Suprapubic skin (tissue), 4 donors: ENCODE measurements at regions not wholly inside any gene's neighbourhood (a gene's known extent, or its start where the extent isn't known, plus 50 kb on each side); places are given as distances from the start of the nearest gene placed in this dataset.
"Not testable (repeated sequence)": the region's sequence is repeated elsewhere in the genome, so short reads cannot be mapped to it uniquely, and the experiment has no call there.

ENCODE experiments used
- DNase-seq, 2 donors: peaks; one replicate each; pipeline ENCODE4 v3.0.0-alpha.2; 2019; ENCODE audit warnings: low spot score in 2 of 2
- H3K27ac ChIP-seq: fragments of 200-600 bp; sonication (generic); one replicate; pipeline ENCODE4 v1.5.1; 2019
- H3K27me3 ChIP-seq: fragments of 200-600 bp; sonication (generic); one replicate; pipeline ENCODE4 v1.5.1; 2019
- H3K36me3 ChIP-seq: fragments of 200-600 bp; sonication (generic); one replicate; pipeline ENCODE4 v1.5.1; 2019
- H3K4me1 ChIP-seq: fragments of 200-600 bp; sonication (generic); one replicate; pipeline ENCODE4 v1.5.1; 2019
- H3K4me3 ChIP-seq: fragments of 200-600 bp; sonication (generic); one replicate; pipeline ENCODE4 v1.5.1; 2019; ENCODE audit warnings: mild to moderate bottlenecking
- H3K9me3 ChIP-seq: fragments of 200-600 bp; sonication (generic); one replicate; pipeline ENCODE4 v1.5.1; 2019
- EP300 ChIP-seq: sonication (generic); formaldehyde crosslinking; IDR thresholded peaks from one replicate; pipeline ENCODE4 v1.6.1; 2017; ENCODE audit warnings: antibody characterized with exemption
- POLR2A ChIP-seq, 2 donors: fragments of 450-650 bp; IDR thresholded peaks; one replicate each; pipeline ENCODE4 v1.6.1; 2017; ENCODE audit warnings: antibody characterized with exemption in 2 of 2, mild to moderate bottlenecking in 2 of 2, moderate library complexity in 2 of 2
- POLR2AphosphoS5 ChIP-seq, 3 donors: sonication (generic); formaldehyde crosslinking; IDR thresholded peaks; one replicate each; pipeline ENCODE4 v1.6.1; 2017; ENCODE audit warnings: antibody characterized with exemption in 3 of 3
- WGBS: methylation state at CpG from one replicate; pipeline ENCODE4 v1.1.5; 2018; 5-methylcytosine and 5-hydroxymethylcytosine counted together
- TF ChIP-seq, protein P1 (sequence below), 2 donors: fragments of 200-600 bp in 1 of 2; fragments of 450-650 bp in 1 of 2; sonication (generic) in 1 of 2; IDR thresholded peaks; one replicate each; pipeline ENCODE4 v1.5.1; 2016 to 2019; ENCODE audit warnings: antibody characterized with exemption in 2 of 2, mild to moderate bottlenecking in 1 of 2, moderate library complexity in 1 of 2

DNA sequence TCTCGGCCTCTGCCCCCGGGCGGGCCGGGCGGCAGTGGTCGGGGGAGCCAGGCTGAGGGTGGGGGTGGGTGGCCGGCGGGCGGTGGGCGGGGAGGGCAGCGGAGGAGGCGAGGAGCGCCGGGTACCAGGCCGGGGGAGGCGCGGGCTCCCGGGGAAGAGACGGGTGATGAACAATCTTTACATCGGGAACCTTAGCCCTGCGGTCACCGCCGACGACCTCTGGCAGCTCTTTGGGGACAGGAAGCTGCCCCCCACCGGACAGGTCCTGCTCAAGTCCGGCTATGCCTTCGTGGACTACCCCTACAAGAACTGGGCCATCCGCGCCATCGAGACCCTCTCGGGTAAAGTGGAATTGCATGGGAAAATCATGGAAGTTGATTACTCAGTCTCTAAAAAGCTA is 112.5 kb downstream of the NBPF12 start:
- H3K36me3 ChIP-seq = no peaks in the 10 kb centered on the region
- no peak for TF ChIP-seq POLR2AphosphoS5 (IDR thresholded peaks at IDR 0.05)
- TF ChIP-seq EP300 = no peak
- no peak for TF ChIP-seq POLR2A (IDR thresholded peaks at IDR 0.05)
- TF ChIP-seq, protein P1, sequence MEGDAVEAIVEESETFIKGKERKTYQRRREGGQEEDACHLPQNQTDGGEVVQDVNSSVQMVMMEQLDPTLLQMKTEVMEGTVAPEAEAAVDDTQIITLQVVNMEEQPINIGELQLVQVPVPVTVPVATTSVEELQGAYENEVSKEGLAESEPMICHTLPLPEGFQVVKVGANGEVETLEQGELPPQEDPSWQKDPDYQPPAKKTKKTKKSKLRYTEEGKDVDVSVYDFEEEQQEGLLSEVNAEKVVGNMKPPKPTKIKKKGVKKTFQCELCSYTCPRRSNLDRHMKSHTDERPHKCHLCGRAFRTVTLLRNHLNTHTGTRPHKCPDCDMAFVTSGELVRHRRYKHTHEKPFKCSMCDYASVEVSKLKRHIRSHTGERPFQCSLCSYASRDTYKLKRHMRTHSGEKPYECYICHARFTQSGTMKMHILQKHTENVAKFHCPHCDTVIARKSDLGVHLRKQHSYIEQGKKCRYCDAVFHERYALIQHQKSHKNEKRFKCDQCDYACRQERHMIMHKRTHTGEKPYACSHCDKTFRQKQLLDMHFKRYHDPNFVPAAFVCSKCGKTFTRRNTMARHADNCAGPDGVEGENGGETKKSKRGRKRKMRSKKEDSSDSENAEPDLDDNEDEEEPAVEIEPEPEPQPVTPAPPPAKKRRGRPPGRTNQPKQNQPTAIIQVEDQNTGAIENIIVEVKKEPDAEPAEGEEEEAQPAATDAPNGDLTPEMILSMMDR (IDR thresholded peaks at IDR 0.05) = no peak
- H3K9me3 ChIP-seq = no peaks in the 10 kb centered on the region
- no peak overlapping the region for H3K4me3 ChIP-seq
- no peak for DNase-seq
- H3K27ac ChIP-seq = no peak overlapping the region
- no peaks in the 10 kb centered on the region for H3K27me3 ChIP-seq
- 94% methylated on average over 27 of the region's 31 CpGs for WGBS
- H3K4me1 ChIP-seq = no peaks in the 10 kb centered on the region

- H3K4me1 ChIP-seq, DNase-seq, H3K27me3 ChIP-seq, H3K9me3 ChIP-seq, H3K27ac ChIP-seq, H3K36me3 ChIP-seq, H3K4me3 ChIP-seq: not testable (repeated sequence)
- WGBS = 90% methylated on average over 4 of the region's 4 CpGs
Observed at GRCh38 chr1:147046863-147047394, 108.8 kb downstream of the NBPF12 start.

DNA sequence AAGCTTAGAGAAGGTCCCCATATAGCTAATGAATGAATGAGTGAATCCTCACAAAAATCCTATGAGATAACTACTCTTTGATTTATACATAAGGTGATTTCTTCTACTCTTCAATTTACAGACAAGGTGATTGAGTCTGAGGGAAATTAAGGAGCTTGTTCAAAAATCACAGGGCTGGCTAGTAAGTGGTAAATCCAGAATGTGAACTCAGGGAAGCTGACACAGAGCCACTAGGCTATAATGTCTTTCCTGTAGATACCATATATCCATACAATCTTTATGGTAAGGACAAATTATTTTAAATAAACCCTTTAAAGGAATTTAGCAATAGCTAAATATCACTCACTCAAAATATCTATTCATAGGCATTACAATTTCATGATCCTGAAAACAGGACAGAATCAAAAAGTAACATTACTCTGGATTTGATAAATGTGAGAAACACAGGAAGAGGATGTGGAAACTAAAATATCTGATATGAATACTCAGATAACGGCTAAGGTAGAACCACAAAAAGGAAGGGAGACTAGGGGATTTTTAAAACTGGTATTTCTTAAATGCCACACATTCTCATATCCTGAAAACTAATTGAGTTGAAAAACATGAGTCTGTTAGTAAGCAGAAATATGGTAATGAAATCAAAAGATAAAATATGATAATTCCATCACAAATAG is 108.2 kb downstream of the NBPF12 start:
- WGBS = 28% methylated on average over 1 of the region's 1 CpG
- TF ChIP-seq, protein P1 (IDR thresholded peaks at IDR 0.05) = no peak
- TF ChIP-seq EP300 = no peak
- TF ChIP-seq POLR2AphosphoS5 (IDR thresholded peaks at IDR 0.05) = no peak
- TF ChIP-seq POLR2A (IDR thresholded peaks at IDR 0.05) = no peak
- Histone ChIP-seq H3K27ac (no peak overlapping the region), H3K4me3 (no peak overlapping the region), H3K27me3 (peaks cover 8% of the 10 kb centered on the region), H3K9me3 (no peaks in the 10 kb centered on the region), H3K4me1 (no peaks in the 10 kb centered on the region), H3K36me3 (no peaks in the 10 kb centered on the region)
- DNase-seq = no peak
